ENCODE measurements at regions not wholly inside any gene's neighbourhood (a gene's known extent, or its start where the extent isn't known, plus 50 kb on each side); places are given as distances from the start of the nearest gene placed in this dataset.

GRCh38 chr2:146681991-146682390, 1162.8 kb upstream of the ACVR2A start:
- Histone ChIP-seq H3K4me1 (ENCODE audit: low read depth) (no peaks in the 10 kb centered on the region), H3K9me3 (no peaks in the 10 kb centered on the region), H3K4me3 (no peak overlapping the region), H3K36me3 (ENCODE audit: low read depth) (no peaks in the 10 kb centered on the region)
- intact Hi-C loops (cut with DNase I, micrococcal nuclease) = no loop called here
- ATAC-seq (no peak), DNase-seq (no peak)
- TF ChIP-seq, protein P1, sequence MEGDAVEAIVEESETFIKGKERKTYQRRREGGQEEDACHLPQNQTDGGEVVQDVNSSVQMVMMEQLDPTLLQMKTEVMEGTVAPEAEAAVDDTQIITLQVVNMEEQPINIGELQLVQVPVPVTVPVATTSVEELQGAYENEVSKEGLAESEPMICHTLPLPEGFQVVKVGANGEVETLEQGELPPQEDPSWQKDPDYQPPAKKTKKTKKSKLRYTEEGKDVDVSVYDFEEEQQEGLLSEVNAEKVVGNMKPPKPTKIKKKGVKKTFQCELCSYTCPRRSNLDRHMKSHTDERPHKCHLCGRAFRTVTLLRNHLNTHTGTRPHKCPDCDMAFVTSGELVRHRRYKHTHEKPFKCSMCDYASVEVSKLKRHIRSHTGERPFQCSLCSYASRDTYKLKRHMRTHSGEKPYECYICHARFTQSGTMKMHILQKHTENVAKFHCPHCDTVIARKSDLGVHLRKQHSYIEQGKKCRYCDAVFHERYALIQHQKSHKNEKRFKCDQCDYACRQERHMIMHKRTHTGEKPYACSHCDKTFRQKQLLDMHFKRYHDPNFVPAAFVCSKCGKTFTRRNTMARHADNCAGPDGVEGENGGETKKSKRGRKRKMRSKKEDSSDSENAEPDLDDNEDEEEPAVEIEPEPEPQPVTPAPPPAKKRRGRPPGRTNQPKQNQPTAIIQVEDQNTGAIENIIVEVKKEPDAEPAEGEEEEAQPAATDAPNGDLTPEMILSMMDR (IDR thresholded peaks at IDR 0.05) = no peak

- intact Hi-C loops (cut with DNase I, micrococcal nuclease) = no loop called here
- H3K36me3 ChIP-seq (ENCODE audit: low read depth) = no peaks in the 10 kb centered on the region
Measured at GRCh38 chr2:146678516-146678915, 1166.3 kb upstream of the ACVR2A start.

DNA sequence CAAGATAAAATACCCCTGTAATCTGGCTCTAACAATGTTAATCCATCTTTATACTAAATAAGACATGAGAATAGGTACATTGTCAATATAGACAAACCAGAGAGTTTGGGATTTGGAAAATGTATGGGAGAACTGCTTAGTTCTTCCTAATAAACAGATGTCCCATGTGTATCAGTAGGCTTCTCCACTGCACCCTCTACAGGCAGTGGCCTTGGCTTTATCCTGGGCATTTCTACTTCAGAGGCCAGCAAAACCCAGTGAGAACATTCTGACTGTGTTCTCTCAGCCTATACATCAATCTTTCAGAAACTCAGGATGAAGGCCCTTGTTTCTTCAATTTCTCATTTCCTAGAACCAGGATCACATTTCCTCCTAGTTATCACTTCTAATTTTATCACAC, 1167.5 kb upstream of the ACVR2A start:
- intact Hi-C loops (cut with DNase I, micrococcal nuclease) = no loop called here
- Histone ChIP-seq H3K9me3 (no peaks in the 10 kb centered on the region), H3K36me3 (ENCODE audit: low read depth) (no peaks in the 10 kb centered on the region), H3K4me1 (ENCODE audit: low read depth) (no peaks in the 10 kb centered on the region), H3K4me3 (no peak overlapping the region)
- TF ChIP-seq, protein P1 (IDR thresholded peaks at IDR 0.05) = no peak
- ATAC-seq (no peak), DNase-seq (no peak)

More at GRCh38 chr2:146678516-146678915, 1166.3 kb upstream of the ACVR2A start:
- DNase-seq (no peak), ATAC-seq (no peak)
- Histone ChIP-seq H3K9me3 (no peaks in the 10 kb centered on the region), H3K4me1 (ENCODE audit: low read depth) (no peaks in the 10 kb centered on the region), H3K4me3 (no peak overlapping the region)
- TF ChIP-seq, protein P1 (IDR thresholded peaks at IDR 0.05) = no peak

- H3K36me3 ChIP-seq (ENCODE audit: low read depth) = no peaks in the 10 kb centered on the region
- DNase-seq (no peak), ATAC-seq (no peak)
- H3K9me3 ChIP-seq = no peaks in the 10 kb centered on the region
- H3K4me1 ChIP-seq (ENCODE audit: low read depth) = no peaks in the 10 kb centered on the region
- no peak overlapping the region for H3K4me3 ChIP-seq
- intact Hi-C loops (cut with DNase I, micrococcal nuclease) = no loop called here
- TF ChIP-seq, protein P1 (IDR thresholded peaks at IDR 0.05) = no peak
Measured at GRCh38 chr2:146669735-146670134, 1175.1 kb upstream of the ACVR2A start.

- Histone ChIP-seq H3K4me1 (ENCODE audit: low read depth) (no peaks in the 10 kb centered on the region), H3K36me3 (ENCODE audit: low read depth) (no peaks in the 10 kb centered on the region), H3K9me3 (no peaks in the 10 kb centered on the region), H3K4me3 (no peak overlapping the region)
- no peak for DNase-seq
- TF ChIP-seq, protein P1 (IDR thresholded peaks at IDR 0.05) = no peak
- ATAC-seq = no peak
- intact Hi-C loops (cut with DNase I, micrococcal nuclease) = no loop called here
Measured at GRCh38 chr2:146666340-146666739, 1178.5 kb upstream of the ACVR2A start.

- Histone ChIP-seq H3K36me3 (ENCODE audit: low read depth) (no peaks in the 10 kb centered on the region), H3K4me3 (no peak overlapping the region), H3K9me3 (no peaks in the 10 kb centered on the region), H3K4me1 (ENCODE audit: low read depth) (no peaks in the 10 kb centered on the region)
- ATAC-seq (no peak), DNase-seq (no peak)
- TF ChIP-seq, protein P1 (IDR thresholded peaks at IDR 0.05) = no peak
- intact Hi-C loops (cut with DNase I, micrococcal nuclease) = no loop called here
Measured at GRCh38 chr2:146665800-146666199, 1179.0 kb upstream of the ACVR2A start.

Measured in mucosa of descending colon (tissue), 3 donors.